K562 (cell line): ENCODE measurements at regions not wholly inside any gene's neighbourhood (a gene's known extent, or its start where the extent isn't known, plus 50 kb on each side); places are given as distances from the start of the nearest gene placed in this dataset.

ENCODE experiments used
- ATAC-seq: fragments of 200-7000 bp; cut with Tn5 transposase; 3 replicates; pipeline ENCODE4 v1.9.1; 2020; ENCODE audit warnings: moderate library complexity
- BruUV-seq: library from RNA; stranded (reverse); fragments of 400-500 nt; replicated peaks from 2 replicates; lab custom pipeline; 2021; lab: Mats Ljungman, UMichigan
- CTCF ChIA-PET: fragments of 300-600 bp; formaldehyde crosslinking; extraction: SDS; loops from one replicate; lab custom pipeline; 2021; ENCODE audit warnings: low intra/inter-chr PET ratio; lab: Yijun Ruan, JAX
- POLR2A ChIA-PET: fragments of 300-600, 350-650 bp; sonication (Branson Sonifier 250); formaldehyde crosslinking; extraction: SDS; loops from one replicate; lab custom pipeline; 2021; ENCODE audit warnings: antibody characterized with exemption, inconsistent platforms; lab: Yijun Ruan, JAX
- DNase-seq, 4 experiments: peaks; one replicate each; pipeline versions ENCODE4 v3.0.0 to v3.0.0-alpha.2; 2011 to 2018; ENCODE audit warnings: low spot score in 3 of 4, mixed read lengths in 3 of 4; ENCODE audit errors: extremely low read depth in 1 of 4
- FAIRE-seq: peaks from 2 replicates; lab custom pipeline; 2011; peaks lifted over from hg19 to GRCh38; lab: Jason Lieb, UNC
- H2AFZ ChIP-seq: 2 replicates; pipeline ENCODE4 v1.6.0; 2011; ENCODE audit warnings: low read depth, low read length, control low read depth, inconsistent platforms
- H3K27ac ChIP-seq: fragments of 200-600 bp; 3 replicates; pipeline ENCODE4 v1.8.0; 2011; ENCODE audit warnings: low read depth, mild to moderate bottlenecking, control low read depth, inconsistent platforms, low read length, moderate library complexity, mixed read lengths; ENCODE audit errors: extremely low read depth
- H3K27me3 ChIP-seq, 2 experiments: fragments of 300-600 bp in 1 of 2; 2 replicates in 1 of 2; 3 replicates in 1 of 2; pipeline versions ENCODE4 v1.6.0 to v1.8.0; 2011; ENCODE audit warnings: inconsistent platforms in 2 of 2, low read length in 2 of 2, mild to moderate bottlenecking in 1 of 2, mixed read lengths in 1 of 2, moderate library complexity in 1 of 2; ENCODE audit not compliant: control insufficient read depth in 2 of 2, insufficient read depth in 2 of 2
- H3K36me3 ChIP-seq: fragments of 300-600 bp; 3 replicates; pipeline ENCODE4 v1.8.0; 2011; ENCODE audit warnings: mild to moderate bottlenecking, low read length, inconsistent platforms; ENCODE audit not compliant: control insufficient read depth, insufficient read depth
- H3K4me1 ChIP-seq, 2 experiments: fragments of 200-600 bp in 1 of 2; replicated peaks in 1 of 2; 2 replicates in 1 of 2; 3 replicates in 1 of 2; pipeline versions ENCODE4 v1.5.1 to v1.8.0; 2011; ENCODE audit warnings: inconsistent platforms in 2 of 2, low read length in 2 of 2, mild to moderate bottlenecking in 1 of 2, mixed read lengths in 1 of 2, moderate library complexity in 1 of 2; ENCODE audit not compliant: control insufficient read depth in 2 of 2, insufficient read depth in 2 of 2
- H3K4me2 ChIP-seq: 2 replicates; pipeline ENCODE4 v1.6.1; 2011; ENCODE audit warnings: low read length, control low read depth, inconsistent platforms, mixed read lengths; ENCODE audit not compliant: insufficient read depth
- H3K4me3 ChIP-seq: fragments of 200-600 bp; sonication (generic), shearing (Covaris generic); 2 replicates; pipeline ENCODE4 v1.5.1; 2016; ENCODE audit warnings: control low read depth, inconsistent platforms
- H3K79me2 ChIP-seq: fragments of 200-600 bp; 3 replicates; pipeline ENCODE4 v1.8.0; 2011; ENCODE audit warnings: low read length, inconsistent platforms; ENCODE audit not compliant: control insufficient read depth, insufficient read depth
- H3K9ac ChIP-seq, 2 experiments: 2 replicates each; pipeline versions ENCODE4 v1.6.0 to v1.6.1; 2011; ENCODE audit warnings: low read depth in 2 of 2, low read length in 2 of 2, control low read depth in 1 of 2, inconsistent platforms in 1 of 2, mild to moderate bottlenecking in 1 of 2, mixed read lengths in 1 of 2; ENCODE audit not compliant: insufficient read depth in 1 of 2
- H3K9me1 ChIP-seq: one replicate; pipeline ENCODE4 v1.6.0; 2011; ENCODE audit warnings: inconsistent platforms, mild to moderate bottlenecking, low read length, moderate library complexity; ENCODE audit not compliant: control insufficient read depth, insufficient read depth
- H3K9me3 ChIP-seq: replicated peaks from 2 replicates; pipeline ENCODE4 v1.5.1; 2011; ENCODE audit warnings: low read depth, low read length, inconsistent platforms; ENCODE audit not compliant: control insufficient read depth, insufficient read depth
- H4K20me1 ChIP-seq: replicated peaks from 2 replicates; pipeline ENCODE4 v1.6.1; 2011; ENCODE audit warnings: low read length, inconsistent platforms, mixed read lengths; ENCODE audit not compliant: control insufficient read depth, insufficient read depth
- GTF2E2 ChIP-seq: fragments of 200-800 bp; sonication (Bioruptor generic); IDR thresholded peaks from 2 replicates; pipeline ENCODE4 v1.6.1; 2016; ENCODE audit warnings: missing genetic modification characterization, missing compliant biosample characterization
- KLF10 ChIP-seq: fragments of 250-450 bp; sonication (Bioruptor Pico); IDR thresholded peaks from 2 replicates; pipeline ENCODE4 v1.6.1; 2021; ENCODE audit warnings: matching md5 sums
- MECOM ChIP-seq: fragments of 250-450 bp; sonication (Bioruptor Pico); IDR thresholded peaks from 2 replicates; pipeline ENCODE4 v1.8.0; 2022; ENCODE audit warnings: inconsistent platforms
- RB1 ChIP-seq: fragments of 450-650 bp; IDR thresholded peaks from 2 replicates; pipeline ENCODE4 v1.6.1; 2017; ENCODE audit warnings: low read depth, mild to moderate bottlenecking
- U2AF1 ChIP-seq: fragments of 200-400 bp; formaldehyde crosslinking; optimal IDR thresholded peaks from 2 replicates; pipeline ENCODE3; 2017; ENCODE audit warnings: mild to moderate bottlenecking, low read depth, low read length, moderate library complexity
- ZBTB1 ChIP-seq: sonication (generic); formaldehyde crosslinking; IDR thresholded peaks from 2 replicates; pipeline ENCODE4 v1.8.1; 2023; ENCODE audit warnings: missing genetic modification reagents, low read depth, mild to moderate bottlenecking, borderline replicate concordance
- ZNF668 ChIP-seq: fragments of 250-450 bp; sonication (Bioruptor Pico); IDR thresholded peaks from 2 replicates; pipeline ENCODE4 v1.8.0; 2022; ENCODE audit warnings: mild to moderate bottlenecking, inconsistent platforms
- ZNF766 ChIP-seq: fragments of 200-800 bp; sonication (Bioruptor generic); conservative IDR thresholded peaks from 2 replicates; pipeline ENCODE4 v1.6.1; 2016; ENCODE audit warnings: missing genetic modification characterization, missing compliant biosample characterization
- WGBS: fragments of 100-300 bp; shearing (Covaris generic); methylation state at CpG from one replicate; pipeline ENCODE4 v1.1.6; 2016; ENCODE audit warnings: low coverage, mixed read lengths; ENCODE audit not compliant: insufficient coverage; ENCODE audit errors: missing lambda C conversion rate; 5-methylcytosine and 5-hydroxymethylcytosine counted together
- in situ Hi-C: fragments of 300-500 bp; cut with MboI; formaldehyde crosslinking; loops from 4 replicates; pipeline ENCODE4 v1.15.0; 2018; ENCODE audit warnings: inconsistent platforms, mixed read lengths
- intact Hi-C: fragments of 100-400 bp; cut with micrococcal nuclease; formaldehyde crosslinking; loops from 2 replicates; pipeline ENCODE4 v1.14.2; 2022
- TF ChIP-seq, protein P1 (sequence below), 3 experiments: IDR thresholded peaks in 2 of 3; conservative IDR thresholded peaks in 1 of 3; 2 replicates each; pipeline ENCODE4 v1.5.1; 2011 to 2012; ENCODE audit warnings: low read length in 3 of 3, mild to moderate bottlenecking in 3 of 3, control low read depth in 2 of 3, improper control_type of control experiment in 1 of 3, inconsistent platforms in 1 of 3, low read depth in 1 of 3, mixed read lengths in 1 of 3, moderate library complexity in 1 of 3; ENCODE audit not compliant: insufficient read depth in 2 of 3
- TF ChIP-seq, protein P2 (sequence below): fragments of 250-450 bp; sonication (Bioruptor Pico); IDR thresholded peaks from 2 replicates; pipeline ENCODE4 v1.5.0; 2022; ENCODE audit warnings: mild to moderate bottlenecking
- TF ChIP-seq, protein P3 (sequence below): IDR thresholded peaks from 2 replicates; pipeline ENCODE4 v1.6.1; 2016; ENCODE audit warnings: missing genetic modification characterization, missing compliant biosample characterization

DNA sequence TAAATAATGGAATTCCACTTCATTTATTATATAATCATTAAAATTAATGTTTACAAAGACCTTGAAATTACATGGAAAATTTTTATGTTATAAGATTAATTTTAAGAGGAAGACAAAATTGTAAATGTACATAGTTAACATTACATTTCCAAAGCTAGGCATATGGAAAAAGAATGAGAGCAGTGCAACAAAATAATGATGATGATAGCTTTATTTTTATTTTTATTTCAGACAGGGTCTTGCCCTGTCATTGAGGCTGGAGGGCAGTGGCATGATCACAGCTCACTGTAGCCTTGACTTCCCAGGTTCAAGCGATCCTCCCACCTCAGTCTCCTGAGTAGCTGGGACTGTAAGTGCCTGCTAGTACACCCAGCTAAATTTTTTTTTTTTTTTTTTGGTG lies 61.2 kb upstream of the ZCCHC2 start:
- no peak for DNase-seq
- Histone ChIP-seq H3K4me1 (no peaks in the 10 kb centered on the region; a peak in 1 of 5 replicates), H3K9me3 (no peaks in the 10 kb centered on the region), H3K4me3 (no peak overlapping the region), H3K27me3 (no peaks in the 10 kb centered on the region), H3K9ac (no peak overlapping the region), H3K27ac (no peak overlapping the region), H3K79me2 (no peaks in the 10 kb centered on the region), H3K4me2 (no peak overlapping the region), H4K20me1 (no peaks in the 10 kb centered on the region), H3K9me1 (no peaks in the 10 kb centered on the region), H2AFZ (no peak overlapping the region), H3K36me3 (no peaks in the 10 kb centered on the region)
- TF ChIP-seq RB1 (no peak), KLF10 (CRISPR knock-in tag) (no peak)
- TF ChIP-seq, protein P1, sequence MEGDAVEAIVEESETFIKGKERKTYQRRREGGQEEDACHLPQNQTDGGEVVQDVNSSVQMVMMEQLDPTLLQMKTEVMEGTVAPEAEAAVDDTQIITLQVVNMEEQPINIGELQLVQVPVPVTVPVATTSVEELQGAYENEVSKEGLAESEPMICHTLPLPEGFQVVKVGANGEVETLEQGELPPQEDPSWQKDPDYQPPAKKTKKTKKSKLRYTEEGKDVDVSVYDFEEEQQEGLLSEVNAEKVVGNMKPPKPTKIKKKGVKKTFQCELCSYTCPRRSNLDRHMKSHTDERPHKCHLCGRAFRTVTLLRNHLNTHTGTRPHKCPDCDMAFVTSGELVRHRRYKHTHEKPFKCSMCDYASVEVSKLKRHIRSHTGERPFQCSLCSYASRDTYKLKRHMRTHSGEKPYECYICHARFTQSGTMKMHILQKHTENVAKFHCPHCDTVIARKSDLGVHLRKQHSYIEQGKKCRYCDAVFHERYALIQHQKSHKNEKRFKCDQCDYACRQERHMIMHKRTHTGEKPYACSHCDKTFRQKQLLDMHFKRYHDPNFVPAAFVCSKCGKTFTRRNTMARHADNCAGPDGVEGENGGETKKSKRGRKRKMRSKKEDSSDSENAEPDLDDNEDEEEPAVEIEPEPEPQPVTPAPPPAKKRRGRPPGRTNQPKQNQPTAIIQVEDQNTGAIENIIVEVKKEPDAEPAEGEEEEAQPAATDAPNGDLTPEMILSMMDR (IDR thresholded peaks at IDR 0.05 in 2 of 3, conservative IDR thresholded peaks at IDR 0.05 in 1 of 3; ENCODE audit: insufficient read depth in 2 of 3, low read depth in 1 of 3, low read length in 3 of 3), result no peak
- ChIA-PET CTCF (interaction anchor here (0.6 kb wide), 1 partner anchor 8 kb away, joined by 3 read pairs; no protein-coding TSS in a partner anchor), POLR2A (no interaction called here)
- in situ Hi-C loops, result no loop called here
- intact Hi-C loops, result no loop called here
- no TSS peak for BruUV-seq
- WGBS, result 89% methylated on average over 1 of the region's 1 CpG
- FAIRE-seq, result no peak
- no peak for ATAC-seq

DNA sequence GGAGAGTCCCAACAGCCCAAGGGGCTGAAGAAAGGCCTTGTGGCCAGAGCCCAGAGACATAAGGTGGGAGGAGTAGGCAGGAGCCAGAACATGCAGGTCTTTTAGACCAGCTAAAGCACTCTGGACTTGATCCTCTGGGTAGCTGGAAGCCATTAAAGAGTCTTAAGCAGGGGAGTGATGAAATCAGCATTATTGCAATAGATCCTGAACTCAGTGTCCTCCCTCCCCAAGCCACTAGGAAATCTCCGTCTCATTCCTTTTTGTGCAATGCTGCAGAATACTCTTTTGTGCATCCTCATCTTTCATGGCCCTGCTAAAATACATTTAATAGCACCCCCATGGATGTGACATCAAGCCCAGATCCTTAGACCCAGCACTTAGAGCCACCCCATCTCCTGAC lies 58.6 kb upstream of the ZCCHC2 start:
- H2AFZ ChIP-seq, result no peak overlapping the region
- no peaks in the 10 kb centered on the region for H3K9me1 ChIP-seq
- 100% methylated on average over 1 of the region's 1 CpG for WGBS
- FAIRE-seq, result no peak
- in situ Hi-C loops (no loop called here), intact Hi-C loops (no loop called here)
- DNase-seq, result no peak
- H3K27ac ChIP-seq, result no peak overlapping the region
- no peaks in the 10 kb centered on the region for H3K27me3 ChIP-seq
- H3K9ac ChIP-seq, result no peak overlapping the region
- no peaks in the 10 kb centered on the region for H3K4me1 ChIP-seq
- no peaks in the 10 kb centered on the region for H3K79me2 ChIP-seq
- no peaks in the 10 kb centered on the region for H4K20me1 ChIP-seq
- no peak overlapping the region for H3K4me3 ChIP-seq
- BruUV-seq, result no TSS peak
- POLR2A ChIA-PET, result no interaction called here
- no peaks in the 10 kb centered on the region for H3K9me3 ChIP-seq
- no peak for ATAC-seq
- H3K4me2 ChIP-seq, result no peak overlapping the region
- CTCF ChIA-PET, result no interaction called here
- H3K36me3 ChIP-seq, result no peaks in the 10 kb centered on the region
- TF ChIP-seq, protein P2, sequence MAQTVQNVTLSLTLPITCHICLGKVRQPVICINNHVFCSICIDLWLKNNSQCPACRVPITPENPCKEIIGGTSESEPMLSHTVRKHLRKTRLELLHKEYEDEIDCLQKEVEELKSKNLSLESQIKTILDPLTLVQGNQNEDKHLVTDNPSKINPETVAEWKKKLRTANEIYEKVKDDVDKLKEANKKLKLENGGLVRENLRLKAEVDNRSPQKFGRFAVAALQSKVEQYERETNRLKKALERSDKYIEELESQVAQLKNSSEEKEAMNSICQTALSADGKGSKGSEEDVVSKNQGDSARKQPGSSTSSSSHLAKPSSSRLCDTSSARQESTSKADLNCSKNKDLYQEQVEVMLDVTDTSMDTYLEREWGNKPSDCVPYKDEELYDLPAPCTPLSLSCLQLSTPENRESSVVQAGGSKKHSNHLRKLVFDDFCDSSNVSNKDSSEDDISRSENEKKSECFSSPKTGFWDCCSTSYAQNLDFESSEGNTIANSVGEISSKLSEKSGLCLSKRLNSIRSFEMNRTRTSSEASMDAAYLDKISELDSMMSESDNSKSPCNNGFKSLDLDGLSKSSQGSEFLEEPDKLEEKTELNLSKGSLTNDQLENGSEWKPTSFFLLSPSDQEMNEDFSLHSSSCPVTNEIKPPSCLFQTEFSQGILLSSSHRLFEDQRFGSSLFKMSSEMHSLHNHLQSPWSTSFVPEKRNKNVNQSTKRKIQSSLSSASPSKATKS (CRISPR knock-in tag), result no peak
- TF ChIP-seq MECOM (CRISPR knock-in tag), result no peak
- TF ChIP-seq ZBTB1 (CRISPR knock-in tag), result no peak
- no peak for TF ChIP-seq GTF2E2 (tag)
- TF ChIP-seq ZNF766 (CRISPR knock-in tag), result no peak
- no peak for TF ChIP-seq U2AF1
- no peak for TF ChIP-seq ZNF668 (CRISPR knock-in tag)
- TF ChIP-seq, protein P3, sequence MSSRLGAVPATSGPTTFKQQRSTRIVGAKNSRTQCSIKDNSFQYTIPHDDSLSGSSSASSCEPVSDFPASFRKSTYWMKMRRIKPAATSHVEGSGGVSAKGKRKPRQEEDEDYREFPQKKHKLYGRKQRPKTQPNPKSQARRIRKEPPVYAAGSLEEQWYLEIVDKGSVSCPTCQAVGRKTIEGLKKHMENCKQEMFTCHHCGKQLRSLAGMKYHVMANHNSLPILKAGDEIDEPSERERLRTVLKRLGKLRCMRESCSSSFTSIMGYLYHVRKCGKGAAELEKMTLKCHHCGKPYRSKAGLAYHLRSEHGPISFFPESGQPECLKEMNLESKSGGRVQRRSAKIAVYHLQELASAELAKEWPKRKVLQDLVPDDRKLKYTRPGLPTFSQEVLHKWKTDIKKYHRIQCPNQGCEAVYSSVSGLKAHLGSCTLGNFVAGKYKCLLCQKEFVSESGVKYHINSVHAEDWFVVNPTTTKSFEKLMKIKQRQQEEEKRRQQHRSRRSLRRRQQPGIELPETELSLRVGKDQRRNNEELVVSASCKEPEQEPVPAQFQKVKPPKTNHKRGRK (tag), result no peak
